ENCODE measurements at regions not wholly inside any gene's neighbourhood (a gene's known extent, or its start where the extent isn't known, plus 50 kb on each side); places are given as distances from the start of the nearest gene placed in this dataset.
"Not testable (repeated sequence)": the region's sequence is repeated elsewhere in the genome, so short reads cannot be mapped to it uniquely, and the experiment has no call there.

- DNase-seq (no peak), ATAC-seq (no peak)
- Mint-ChIP-seq H3K4me1 (no peaks in the 10 kb centered on the region), H3K36me3 (ENCODE audit: low read depth) (no peaks in the 10 kb centered on the region), H3K27me3 (peaks cover 18% of the 10 kb centered on the region), H3K27ac (no peak overlapping the region), H3K4me3 (no peak overlapping the region)
- H3K9me3 ChIP-seq (ENCODE audit: control insufficient read depth, low read length, poor library complexity, severe bottlenecking) = no peaks in the 10 kb centered on the region
Measured at GRCh38 chr6:88520445-88520844, 354.3 kb upstream of the CNR1 start.

- H3K36me3 Mint-ChIP-seq (ENCODE audit: low read depth) = no peaks in the 10 kb centered on the region
Measured at GRCh38 chr6:88520017-88520338, 353.8 kb upstream of the CNR1 start.

GRCh38 chr6:88519301-88520016 is 353.3 kb upstream of the CNR1 start:
- Mint-ChIP-seq H3K4me1 (no peaks in the 10 kb centered on the region), H3K36me3 (ENCODE audit: low read depth) (no peaks in the 10 kb centered on the region), H3K27ac (no peak overlapping the region), H3K27me3 (peaks cover 20% of the 10 kb centered on the region), H3K4me3 (no peak overlapping the region)
- no peaks in the 10 kb centered on the region for H3K9me3 ChIP-seq (ENCODE audit: control insufficient read depth, low read length, poor library complexity, severe bottlenecking)
- ATAC-seq = no peak
- no peak for DNase-seq

More at GRCh38 chr6:88520017-88520338, 353.8 kb upstream of the CNR1 start:
- ATAC-seq (no peak), DNase-seq (no peak)
- H3K9me3 ChIP-seq (ENCODE audit: control insufficient read depth, low read length, poor library complexity, severe bottlenecking) = no peaks in the 10 kb centered on the region
- Mint-ChIP-seq H3K4me1 (no peaks in the 10 kb centered on the region), H3K27ac (no peak overlapping the region), H3K4me3 (no peak overlapping the region), H3K27me3 (peaks cover 20% of the 10 kb centered on the region)

- Mint-ChIP-seq H3K36me3 (ENCODE audit: low read depth) (no peaks in the 10 kb centered on the region), H3K4me1 (no peaks in the 10 kb centered on the region), H3K27ac (no peak overlapping the region), H3K4me3 (no peak overlapping the region), H3K27me3 (peaks cover 30% of the 10 kb centered on the region)
- ATAC-seq (no peak), DNase-seq (no peak)
- no peaks in the 10 kb centered on the region for H3K9me3 ChIP-seq (ENCODE audit: control insufficient read depth, low read length, poor library complexity, severe bottlenecking)
Measured at GRCh38 chr6:88517737-88518136, 351.6 kb upstream of the CNR1 start.

- ATAC-seq (no peak), DNase-seq (no peak)
- no peak overlapping the region for H3K27ac Mint-ChIP-seq
- H3K27me3 Mint-ChIP-seq = peaks cover 37% of the 10 kb centered on the region
- H3K4me3 Mint-ChIP-seq = no peak overlapping the region
- H3K36me3 Mint-ChIP-seq (ENCODE audit: low read depth) = no peaks in the 10 kb centered on the region
- H3K9me3 ChIP-seq (ENCODE audit: control insufficient read depth, low read length, poor library complexity, severe bottlenecking) = no peaks in the 10 kb centered on the region
- H3K4me1 Mint-ChIP-seq = no peaks in the 10 kb centered on the region
Measured at GRCh38 chr6:88513920-88514319, 347.8 kb upstream of the CNR1 start.

- ATAC-seq (no peak), DNase-seq (no peak)
- peaks cover 37% of the 10 kb centered on the region for H3K27me3 Mint-ChIP-seq
- H3K9me3 ChIP-seq (ENCODE audit: control insufficient read depth, low read length, poor library complexity, severe bottlenecking) = no peaks in the 10 kb centered on the region
- H3K27ac Mint-ChIP-seq = no peak overlapping the region
- no peak overlapping the region for H3K4me3 Mint-ChIP-seq
- H3K4me1 Mint-ChIP-seq = no peaks in the 10 kb centered on the region
- no peaks in the 10 kb centered on the region for H3K36me3 Mint-ChIP-seq (ENCODE audit: low read depth)
Measured at GRCh38 chr6:88513471-88513870, 347.3 kb upstream of the CNR1 start.

GRCh38 chr6:88512951-88513350 is 346.8 kb upstream of the CNR1 start:
- H3K27ac Mint-ChIP-seq = no peak overlapping the region
- H3K27me3 Mint-ChIP-seq = peaks cover 36% of the 10 kb centered on the region

GRCh38 chr6:88502391-88502790 is 336.2 kb upstream of the CNR1 start:
- no peak overlapping the region for H3K4me3 Mint-ChIP-seq
- peaks cover 7% of the 10 kb centered on the region for H3K36me3 Mint-ChIP-seq (ENCODE audit: low read depth)
- H3K27me3 Mint-ChIP-seq = peaks cover 35% of the 10 kb centered on the region
- no peak overlapping the region for H3K27ac Mint-ChIP-seq
- H3K9me3 ChIP-seq (ENCODE audit: control insufficient read depth, low read length, poor library complexity, severe bottlenecking) = no peaks in the 10 kb centered on the region
- ATAC-seq (no peak), DNase-seq (no peak)
- no peaks in the 10 kb centered on the region for H3K4me1 Mint-ChIP-seq

More at GRCh38 chr6:88512951-88513350, 346.8 kb upstream of the CNR1 start:
- DNase-seq (no peak), ATAC-seq (no peak)
- no peaks in the 10 kb centered on the region for H3K9me3 ChIP-seq (ENCODE audit: control insufficient read depth, low read length, poor library complexity, severe bottlenecking)
- no peak overlapping the region for H3K4me3 Mint-ChIP-seq
- no peaks in the 10 kb centered on the region for H3K36me3 Mint-ChIP-seq (ENCODE audit: low read depth)
- no peaks in the 10 kb centered on the region for H3K4me1 Mint-ChIP-seq

- Mint-ChIP-seq H3K36me3 (ENCODE audit: low read depth) (peaks cover 7% of the 10 kb centered on the region), H3K4me3 (no peak overlapping the region), H3K4me1 (no peaks in the 10 kb centered on the region), H3K27me3 (peaks cover 42% of the 10 kb centered on the region), H3K27ac (no peak overlapping the region)
- DNase-seq (no peak), ATAC-seq (no peak)
- no peaks in the 10 kb centered on the region for H3K9me3 ChIP-seq (ENCODE audit: control insufficient read depth, low read length, poor library complexity, severe bottlenecking)
Measured at GRCh38 chr6:88499845-88500699, 333.9 kb upstream of the CNR1 start.

GRCh38 chr6:88499436-88499835 is 333.3 kb upstream of the CNR1 start:
- Mint-ChIP-seq H3K36me3 (ENCODE audit: low read depth) (peaks cover 7% of the 10 kb centered on the region), H3K4me3 (no peak overlapping the region), H3K27ac (no peak overlapping the region), H3K4me1 (peaks cover 1% of the 10 kb centered on the region), H3K27me3 (peaks cover 49% of the 10 kb centered on the region)
- ATAC-seq = no peak
- no peak for DNase-seq
- no peaks in the 10 kb centered on the region for H3K9me3 ChIP-seq (ENCODE audit: control insufficient read depth, low read length, poor library complexity, severe bottlenecking)

GRCh38 chr6:88497403-88497802 is 331.3 kb upstream of the CNR1 start:
- not testable (repeated sequence) for H3K4me1 Mint-ChIP-seq; ATAC-seq; H3K9me3 ChIP-seq (ENCODE audit: control insufficient read depth, low read length, poor library complexity, severe bottlenecking); H3K36me3 Mint-ChIP-seq (ENCODE audit: low read depth); H3K4me3 Mint-ChIP-seq; H3K27ac Mint-ChIP-seq; DNase-seq
- peaks cover 51% of the 10 kb centered on the region for H3K27me3 Mint-ChIP-seq

GRCh38 chr6:88494401-88495140 is 328.4 kb upstream of the CNR1 start:
- Mint-ChIP-seq H3K4me1 (peaks cover 4% of the 10 kb centered on the region), H3K4me3 (no peak overlapping the region), H3K27me3 (peaks cover 39% of the 10 kb centered on the region), H3K27ac (no peak overlapping the region), H3K36me3 (ENCODE audit: low read depth) (no peaks in the 10 kb centered on the region)
- H3K9me3 ChIP-seq (ENCODE audit: control insufficient read depth, low read length, poor library complexity, severe bottlenecking) = no peaks in the 10 kb centered on the region
- DNase-seq (no peak), ATAC-seq (no peak)

GRCh38 chr6:88493717-88494116 is 327.6 kb upstream of the CNR1 start:
- Mint-ChIP-seq H3K4me1 (peaks cover 4% of the 10 kb centered on the region), H3K36me3 (ENCODE audit: low read depth) (no peaks in the 10 kb centered on the region), H3K27me3 (peaks cover 34% of the 10 kb centered on the region), H3K27ac (no peak overlapping the region), H3K4me3 (no peak overlapping the region)
- H3K9me3 ChIP-seq (ENCODE audit: control insufficient read depth, low read length, poor library complexity, severe bottlenecking) = no peaks in the 10 kb centered on the region
- DNase-seq (no peak), ATAC-seq (no peak)

Measured in T-helper 17 cell (primary cell).